ENCODE measurements at regions not wholly inside any gene's neighbourhood (a gene's known extent, or its start where the extent isn't known, plus 50 kb on each side); places are given as distances from the start of the nearest gene placed in this dataset.

GRCh38 chr14:84806622-84807021, 723.3 kb upstream of the FLRT2 start:
- H3K27ac ChIP-seq: no peak overlapping the region
- no peaks in the 10 kb centered on the region for H3K36me3 ChIP-seq
- H3K4me3 ChIP-seq: no peak overlapping the region
- H3K27me3 ChIP-seq: no peaks in the 10 kb centered on the region
- TF ChIP-seq POLR2A (IDR thresholded peaks at IDR 0.05): no peak
- TF ChIP-seq POLR2AphosphoS5 (IDR thresholded peaks at IDR 0.05; ENCODE audit: insufficient read depth in 1 of 2, low read depth in 1 of 2): no peak
- TF ChIP-seq CTCF (IDR thresholded peaks at IDR 0.05): no peak
- no peaks in the 10 kb centered on the region for H3K4me1 ChIP-seq
- intact Hi-C loops (cut with DNase I): no loop called here
- no peaks in the 10 kb centered on the region for H3K9me3 ChIP-seq
- no peak for DNase-seq (ENCODE audit: extremely low spot score in 2 of 2)

GRCh38 chr14:84807673-84808072, 722.3 kb upstream of the FLRT2 start:
- H3K4me1 ChIP-seq: no peaks in the 10 kb centered on the region
- H3K9me3 ChIP-seq: no peaks in the 10 kb centered on the region
- no peak for DNase-seq (ENCODE audit: extremely low spot score in 2 of 2)
- intact Hi-C loops (cut with DNase I): no loop called here
- H3K27me3 ChIP-seq: no peaks in the 10 kb centered on the region
- no peak for TF ChIP-seq CTCF (IDR thresholded peaks at IDR 0.05)
- TF ChIP-seq POLR2AphosphoS5 (IDR thresholded peaks at IDR 0.05; ENCODE audit: insufficient read depth in 1 of 2, low read depth in 1 of 2): no peak
- TF ChIP-seq POLR2A (IDR thresholded peaks at IDR 0.05): no peak
- H3K27ac ChIP-seq: no peak overlapping the region
- no peaks in the 10 kb centered on the region for H3K36me3 ChIP-seq
- no peak overlapping the region for H3K4me3 ChIP-seq

- no peaks in the 10 kb centered on the region for H3K27me3 ChIP-seq
- H3K36me3 ChIP-seq: no peaks in the 10 kb centered on the region
- H3K9me3 ChIP-seq: no peaks in the 10 kb centered on the region
- no peak for DNase-seq (ENCODE audit: extremely low spot score in 2 of 2)
- H3K27ac ChIP-seq: no peak overlapping the region
- no peak overlapping the region for H3K4me3 ChIP-seq
- intact Hi-C loops (cut with DNase I): no loop called here
- no peaks in the 10 kb centered on the region for H3K4me1 ChIP-seq
- TF ChIP-seq CTCF (IDR thresholded peaks at IDR 0.05) (no peak), POLR2A (IDR thresholded peaks at IDR 0.05) (no peak), POLR2AphosphoS5 (IDR thresholded peaks at IDR 0.05; ENCODE audit: insufficient read depth in 1 of 2, low read depth in 1 of 2) (no peak)
Observed at GRCh38 chr14:84809158-84809557, 720.8 kb upstream of the FLRT2 start.

- Histone ChIP-seq H3K27me3 (no peaks in the 10 kb centered on the region), H3K27ac (no peak overlapping the region), H3K36me3 (no peaks in the 10 kb centered on the region), H3K9me3 (no peaks in the 10 kb centered on the region), H3K4me1 (no peaks in the 10 kb centered on the region), H3K4me3 (no peak overlapping the region)
- no peak for TF ChIP-seq CTCF (IDR thresholded peaks at IDR 0.05)
- no peak for TF ChIP-seq POLR2AphosphoS5 (IDR thresholded peaks at IDR 0.05; ENCODE audit: insufficient read depth in 1 of 2, low read depth in 1 of 2)
- TF ChIP-seq POLR2A (IDR thresholded peaks at IDR 0.05): no peak
- no peak for DNase-seq (ENCODE audit: extremely low spot score in 2 of 2)
- intact Hi-C loops (cut with DNase I): no loop called here
Observed at GRCh38 chr14:84814391-84814790, 715.6 kb upstream of the FLRT2 start.

GRCh38 chr14:84819528-84819927, 710.4 kb upstream of the FLRT2 start:
- Histone ChIP-seq H3K27me3 (no peaks in the 10 kb centered on the region), H3K36me3 (no peaks in the 10 kb centered on the region), H3K4me1 (no peaks in the 10 kb centered on the region), H3K9me3 (no peaks in the 10 kb centered on the region), H3K27ac (no peak overlapping the region), H3K4me3 (no peak overlapping the region)
- TF ChIP-seq POLR2A (IDR thresholded peaks at IDR 0.05) (no peak), CTCF (IDR thresholded peaks at IDR 0.05) (no peak), POLR2AphosphoS5 (IDR thresholded peaks at IDR 0.05; ENCODE audit: insufficient read depth in 1 of 2, low read depth in 1 of 2) (no peak)
- DNase-seq (ENCODE audit: extremely low spot score in 2 of 2): no peak
- intact Hi-C loops (cut with DNase I): no loop called here

Measured in vagina (tissue), 2 donors.